Erythroblast (primary cell): ENCODE measurements at regions not wholly inside any gene's neighbourhood (a gene's known extent, or its start where the extent isn't known, plus 50 kb on each side); places are given as distances from the start of the nearest gene placed in this dataset.

Source experiments
- GATA1 ChIP-seq: IDR thresholded peaks from 2 replicates; pipeline ENCODE4 v1.6.1; 2011; ENCODE audit warnings: low read depth, mild to moderate bottlenecking, control low read depth, low read length, moderate library complexity
- POLR2A ChIP-seq: IDR thresholded peaks from 2 replicates; pipeline ENCODE4 v1.6.1; 2011; ENCODE audit warnings: mild to moderate bottlenecking, low read length

DNA sequence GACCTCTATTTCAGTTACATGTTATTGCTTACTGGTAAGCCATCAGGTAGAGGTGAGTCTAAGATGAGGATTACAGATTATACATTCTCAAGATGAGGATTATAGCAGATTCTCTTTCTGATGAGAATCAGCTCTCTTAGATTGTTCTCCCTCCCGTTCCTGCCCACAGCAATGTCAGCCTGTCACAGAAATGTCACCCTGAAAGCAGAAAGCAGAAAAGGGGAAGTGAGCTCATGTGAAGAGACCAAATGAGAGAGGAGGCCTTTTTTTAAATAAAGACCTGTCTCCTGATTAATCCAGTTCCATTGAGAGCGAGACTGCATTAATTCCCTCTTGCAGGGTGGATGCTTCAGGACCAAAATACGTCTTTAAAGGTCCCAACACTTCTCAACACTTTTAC lies 445.6 kb downstream of the KCTD12 start:
- no peak for TF ChIP-seq POLR2A
- no peak for TF ChIP-seq GATA1
